Upper lobe of right lung (tissue), 1 donor: ENCODE measurements at regions not wholly inside any gene's neighbourhood (a gene's known extent, or its start where the extent isn't known, plus 50 kb on each side); places are given as distances from the start of the nearest gene placed in this dataset.
"Not testable (repeated sequence)": the region's sequence is repeated elsewhere in the genome, so short reads cannot be mapped to it uniquely, and the experiment has no call there.

Source experiments
- ATAC-seq: fragments of 200-7000 bp; cut with Tn5 transposase; one replicate; pipeline ENCODE4 v1.9.1; 2020; ENCODE audit warnings: mild to moderate bottlenecking, moderate library complexity
- DNase-seq: peaks from one replicate; pipeline ENCODE4 v3.0.0-alpha.2; 2020
- H3K27ac ChIP-seq: fragments of 200-600 bp; one replicate; pipeline ENCODE4 v1.8.0; 2022
- H3K27me3 ChIP-seq: fragments of 200-600 bp; one replicate; pipeline ENCODE4 v1.8.0; 2022; ENCODE audit warnings: mild to moderate bottlenecking
- H3K36me3 ChIP-seq: fragments of 200-600 bp; one replicate; pipeline ENCODE4 v1.8.0; 2022
- H3K4me1 ChIP-seq: fragments of 200-600 bp; one replicate; pipeline ENCODE4 v1.8.0; 2022
- H3K4me3 ChIP-seq: fragments of 200-600 bp; one replicate; pipeline ENCODE4 v1.8.0; 2022; ENCODE audit warnings: mild to moderate bottlenecking
- H3K9me3 ChIP-seq: fragments of 200-600 bp; one replicate; pipeline ENCODE4 v1.8.0; 2022
- CTCF ChIP-seq: fragments of 200-600 bp; IDR thresholded peaks from one replicate; pipeline ENCODE4 v1.8.0; 2022; ENCODE audit warnings: antibody characterized with exemption
- intact Hi-C: fragments of 100-400 bp; cut with DNase I; formaldehyde crosslinking; loops from one replicate; pipeline ENCODE4 v1.11.0; 2022
- donor health status: DM: no; HTN: yes; CAD: no; lungs with severe emphysema.

- H3K36me3 ChIP-seq, result no peaks in the 10 kb centered on the region
- H3K27ac ChIP-seq, result no peak overlapping the region
- H3K4me3 ChIP-seq, result no peak overlapping the region
- ATAC-seq, result no peak
- no peaks in the 10 kb centered on the region for H3K27me3 ChIP-seq
- no peaks in the 10 kb centered on the region for H3K9me3 ChIP-seq
- H3K4me1 ChIP-seq, result no peaks in the 10 kb centered on the region
- TF ChIP-seq CTCF, result no peak
- intact Hi-C loops, result no loop called here
- no peak for DNase-seq
These were observed 55.7 kb downstream of the OR11H12 start for GRCh38 chr14:18656627-18657026.

- H3K9me3 ChIP-seq, H3K36me3 ChIP-seq, DNase-seq, H3K27ac ChIP-seq, H3K4me1 ChIP-seq, intact Hi-C loops, H3K4me3 ChIP-seq, H3K27me3 ChIP-seq: not testable (repeated sequence)
- peak; percentile 23 for ATAC-seq
These were observed 59.1 kb downstream of the OR11H12 start for GRCh38 chr14:18659892-18660584.

- Histone ChIP-seq H3K36me3 (no peaks in the 10 kb centered on the region), H3K9me3 (no peaks in the 10 kb centered on the region), H3K4me1 (no peaks in the 10 kb centered on the region), H3K4me3 (no peak overlapping the region), H3K27me3 (no peaks in the 10 kb centered on the region), H3K27ac (no peak overlapping the region)
- ATAC-seq (peak; percentile 44), DNase-seq (no peak)
- intact Hi-C loops, result no loop called here
- no peak for TF ChIP-seq CTCF
These were observed 59.6 kb downstream of the OR11H12 start for GRCh38 chr14:18660585-18660922.

- H3K27me3 ChIP-seq, DNase-seq, H3K9me3 ChIP-seq, intact Hi-C loops, ATAC-seq, H3K4me3 ChIP-seq, H3K27ac ChIP-seq, H3K36me3 ChIP-seq, H3K4me1 ChIP-seq: not testable (repeated sequence)
These were observed 66.9 kb downstream of the OR11H12 start for GRCh38 chr14:18667843-18668242.

GRCh38 chr14:18688346-18688745 is 87.4 kb downstream of the OR11H12 start:
- Histone ChIP-seq H3K27me3 (no peaks in the 10 kb centered on the region), H3K4me3 (no peak overlapping the region), H3K27ac (no peak overlapping the region), H3K9me3 (no peaks in the 10 kb centered on the region), H3K36me3 (no peaks in the 10 kb centered on the region), H3K4me1 (no peaks in the 10 kb centered on the region)
- no peak for ATAC-seq
- no peak for TF ChIP-seq CTCF
- intact Hi-C loops, result no loop called here
- no peak for DNase-seq
